HepG2 (cell line): ENCODE measurements at regions not wholly inside any gene's neighbourhood (a gene's known extent, or its start where the extent isn't known, plus 50 kb on each side); places are given as distances from the start of the nearest gene placed in this dataset.

Source experiments
- ATAC-seq: fragments of 200-7000 bp; cut with Tn5 transposase; 3 replicates; pipeline ENCODE4 v1.9.1; 2020; ENCODE audit warnings: mild to moderate bottlenecking, moderate library complexity
- BruUV-seq: library from RNA; stranded (reverse); fragments of 400-500 nt; replicated peaks from 2 replicates; lab custom pipeline; 2021; lab: Mats Ljungman, UMichigan
- CTCF ChIA-PET: fragments of 300-600 bp; formaldehyde crosslinking; extraction: SDS; loops from one replicate; lab custom pipeline; 2021; ENCODE audit warnings: low total read pairs, inconsistent platforms, low intra/inter-chr PET ratio; lab: Yijun Ruan, JAX
- POLR2A ChIA-PET: fragments of 350-600 bp; sonication (Branson Sonifier 250); formaldehyde crosslinking; loops from one replicate; lab custom pipeline; 2020; ENCODE audit warnings: antibody characterized with exemption, inconsistent platforms; lab: Yijun Ruan, JAX
- DNase-seq: peaks from one replicate; pipeline ENCODE4 v3.0.0-alpha.2; 2015; ENCODE audit warnings: low spot score
- FAIRE-seq: peaks from 3 replicates; lab custom pipeline; 2011; peaks lifted over from hg19 to GRCh38; lab: Jason Lieb, UNC
- H2AFZ ChIP-seq: one replicate; pipeline ENCODE4 v1.6.1; 2011; ENCODE audit warnings: low read length, inconsistent platforms
- H3K27ac ChIP-seq: fragments of 300-600 bp; 3 replicates; pipeline ENCODE4 v1.8.0; 2011; ENCODE audit warnings: mixed run types, mild to moderate bottlenecking, mixed read lengths, low read length, inconsistent platforms; ENCODE audit not compliant: insufficient read depth; ENCODE audit errors: extremely low read length
- H3K27me3 ChIP-seq, 2 experiments: fragments of 200-600 bp in 1 of 2; 2 replicates in 1 of 2; 3 replicates in 1 of 2; pipeline versions ENCODE4 v1.6.0 to v1.8.0; 2011; ENCODE audit warnings: low read length in 2 of 2, mild to moderate bottlenecking in 2 of 2, moderate library complexity in 2 of 2, inconsistent platforms in 1 of 2; ENCODE audit not compliant: insufficient read depth in 2 of 2, control insufficient read depth in 1 of 2
- H3K36me3 ChIP-seq, 2 experiments: fragments of 200-600 bp in 1 of 2; replicated peaks in 1 of 2; 2 replicates in 1 of 2; 3 replicates in 1 of 2; pipeline versions ENCODE4 v1.5.1 to v1.8.0; 2011; ENCODE audit warnings: low read length in 2 of 2, inconsistent platforms in 1 of 2; ENCODE audit not compliant: insufficient read depth in 2 of 2, control insufficient read depth in 1 of 2
- H3K4me1 ChIP-seq: 2 replicates; pipeline ENCODE4 v1.5.1; 2012; ENCODE audit warnings: low read length, inconsistent platforms; ENCODE audit not compliant: insufficient read depth
- H3K4me2 ChIP-seq: 2 replicates; pipeline ENCODE4 v1.6.0; 2011; ENCODE audit warnings: low read depth, low read length, inconsistent platforms
- H3K4me3 ChIP-seq, 3 experiments: fragments of 200-600 bp in 1 of 3; sonication (generic), shearing (Covaris generic) in 1 of 3; replicated peaks in 1 of 3; 2 replicates each; pipeline ENCODE4 v1.5.1; 2011 to 2016; ENCODE audit warnings: low read length in 3 of 3, inconsistent platforms in 2 of 3, low read depth in 2 of 3, mild to moderate bottlenecking in 2 of 3, control low read depth in 1 of 3, mixed read lengths in 1 of 3; ENCODE audit not compliant: insufficient read depth in 1 of 3
- H3K79me2 ChIP-seq: one replicate; pipeline ENCODE4 v1.6.1; 2011; ENCODE audit warnings: low read length, inconsistent platforms; ENCODE audit not compliant: insufficient read depth
- H3K9ac ChIP-seq: 2 replicates; pipeline ENCODE4 v1.6.0; 2011; ENCODE audit warnings: mild to moderate bottlenecking, low read depth, low read length, inconsistent platforms; ENCODE audit not compliant: insufficient read depth
- H3K9me3 ChIP-seq: 2 replicates; pipeline ENCODE4 v1.5.1; 2012; ENCODE audit warnings: mild to moderate bottlenecking, low read length
- H4K20me1 ChIP-seq: 2 replicates; pipeline ENCODE4 v1.6.0; 2011; ENCODE audit warnings: inconsistent platforms, mild to moderate bottlenecking, low read length, moderate library complexity; ENCODE audit not compliant: insufficient read depth
- ATF7 ChIP-seq, 2 experiments: fragments of 450-650 bp in 1 of 2; sonication (generic) in 1 of 2; formaldehyde crosslinking in 1 of 2; IDR thresholded peaks; 2 replicates each; pipeline versions ENCODE4 v1.4.0 to v1.6.1; 2016 to 2020; ENCODE audit warnings: antibody characterized with exemption in 1 of 2, mild to moderate bottlenecking in 1 of 2, missing genetic modification reagents in 1 of 2
- GLI4 ChIP-seq: sonication (generic); formaldehyde crosslinking; IDR thresholded peaks from 2 replicates; pipeline ENCODE4 v1.5.1; 2020; ENCODE audit warnings: missing genetic modification reagents, mild to moderate bottlenecking, moderate library complexity, borderline replicate concordance
- HOXA7 ChIP-seq: sonication (generic); formaldehyde crosslinking; IDR thresholded peaks from 2 replicates; pipeline ENCODE4 v1.8.1; 2022; ENCODE audit warnings: mild to moderate bottlenecking, missing genetic modification reagents, moderate library complexity
- MIER3 ChIP-seq: IDR thresholded peaks from 2 replicates; pipeline ENCODE4 v1.6.1; 2016; ENCODE audit warnings: missing compliant biosample characterization, borderline replicate concordance
- NAIF1 ChIP-seq: sonication (generic); formaldehyde crosslinking; IDR thresholded peaks from 2 replicates; pipeline ENCODE4 v1.5.0; 2020; ENCODE audit warnings: mild to moderate bottlenecking, missing genetic modification reagents, borderline replicate concordance
- NR2C2 ChIP-seq: sonication (generic); formaldehyde crosslinking; IDR thresholded peaks from 2 replicates; pipeline ENCODE4 v1.4.0; 2020; ENCODE audit warnings: missing genetic modification reagents, mild to moderate bottlenecking, moderate library complexity, borderline replicate concordance
- SIN3A ChIP-seq: IDR thresholded peaks from 2 replicates; pipeline ENCODE4 v1.6.1; 2011; ENCODE audit warnings: low read depth, mild to moderate bottlenecking, control low read depth, low read length, borderline replicate concordance
- SIX1 ChIP-seq: sonication (generic); formaldehyde crosslinking; IDR thresholded peaks from 2 replicates; pipeline ENCODE4 v1.4.0; 2020; ENCODE audit warnings: missing genetic modification reagents, borderline replicate concordance
- SOX13 ChIP-seq, 3 experiments: fragments of 450-650 bp in 1 of 3; sonication (generic) in 1 of 3; formaldehyde crosslinking in 1 of 3; IDR thresholded peaks in 2 of 3; conservative IDR thresholded peaks in 1 of 3; 2 replicates each; pipeline versions ENCODE4 v1.5.0 to v1.6.1; 2016 to 2020; ENCODE audit warnings: antibody characterized with exemption in 1 of 3, mild to moderate bottlenecking in 1 of 3, missing compliant biosample characterization in 1 of 3, missing genetic modification reagents in 1 of 3, moderate library complexity in 1 of 3
- SSRP1 ChIP-seq: IDR thresholded peaks from 2 replicates; pipeline ENCODE4 v1.6.1; 2016; ENCODE audit warnings: control low read depth
- ZMYM3 ChIP-seq: sonication (generic); formaldehyde crosslinking; IDR thresholded peaks from 2 replicates; pipeline ENCODE4 v1.5.1; 2020; ENCODE audit warnings: mild to moderate bottlenecking, missing genetic modification reagents
- WGBS: methylation state at CpG from one replicate; pipeline ENCODE4 v1.1.6; 2017; ENCODE audit warnings: low lambda C conversion rate; 5-methylcytosine and 5-hydroxymethylcytosine counted together
- in situ Hi-C: cut with HindIII; loops from 2 replicates; pipeline ENCODE4 v1.10.0; 2017; ENCODE audit warnings: low pct_unique_long_range_greater_than_20kb; ENCODE audit not compliant: extremely low pct_ligation_motif_present
- intact Hi-C: fragments of 100-400 bp; cut with micrococcal nuclease; formaldehyde crosslinking; loops from one replicate; pipeline ENCODE4 v1.10.0; 2022; ENCODE audit not compliant: unreplicated experiment
- TF ChIP-seq, protein P1 (sequence below): IDR thresholded peaks from 2 replicates; pipeline ENCODE4 v1.6.1; 2016; ENCODE audit warnings: low read depth, missing genetic modification reagents, missing compliant biosample characterization
- TF ChIP-seq, protein P2 (sequence below): sonication (generic); formaldehyde crosslinking; IDR thresholded peaks from 2 replicates; pipeline ENCODE4 v1.8.1; 2023; ENCODE audit warnings: mild to moderate bottlenecking, moderate library complexity, missing genetic modification reagents

DNA sequence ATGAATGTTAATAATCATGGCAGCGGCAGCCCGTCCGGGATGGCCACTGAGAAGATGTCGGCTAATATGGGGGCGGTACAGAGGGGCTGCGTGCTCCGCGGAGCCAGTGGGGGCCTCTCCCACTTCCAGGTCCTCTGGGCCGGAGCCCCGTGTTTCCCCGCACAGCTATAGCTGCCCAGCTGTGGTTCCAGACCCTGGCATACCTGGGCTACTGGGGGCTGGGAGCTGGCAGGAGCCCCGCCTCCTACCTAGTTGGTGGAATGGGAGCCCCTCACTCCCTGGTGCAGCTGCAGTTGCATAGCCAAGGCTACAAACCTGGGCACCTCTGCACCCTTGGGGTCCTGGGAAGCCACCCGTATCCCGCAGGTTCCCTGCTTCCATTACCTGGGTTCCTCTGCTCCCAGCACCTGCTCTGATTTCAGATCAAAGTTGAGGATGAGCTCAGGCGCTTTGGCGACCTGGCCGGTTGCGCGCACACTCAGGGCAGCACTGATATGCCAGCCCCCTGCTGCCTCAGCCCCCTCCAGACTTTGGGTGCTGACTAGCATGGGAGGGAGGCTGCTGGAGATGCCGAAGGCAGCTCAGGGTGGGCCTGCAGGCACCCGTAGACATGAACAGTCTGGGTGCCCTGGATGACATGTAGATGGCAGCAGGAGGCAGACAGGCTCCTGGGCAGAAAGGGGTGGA, 236.5 kb upstream of the SEMA3D start:
- Histone ChIP-seq H3K36me3 (no peaks in the 10 kb centered on the region), H3K27ac (no peak overlapping the region), H3K79me2 (no peaks in the 10 kb centered on the region), H3K4me1 (peaks cover 24% of the 10 kb centered on the region), H2AFZ (no peak overlapping the region), H3K27me3 (no peaks in the 10 kb centered on the region), H3K4me2 (no peak overlapping the region), H4K20me1 (no peaks in the 10 kb centered on the region), H3K9me3 (no peaks in the 10 kb centered on the region), H3K4me3 (no peak overlapping the region), H3K9ac (no peak overlapping the region)
- in situ Hi-C loops (no loop called here), intact Hi-C loops (no loop called here)
- CTCF ChIA-PET: no interaction called here
- WGBS: 92% methylated on average over 6 of the region's 21 CpGs
- BruUV-seq: no TSS peak
- FAIRE-seq: no peak
- no peak for DNase-seq
- ATAC-seq: no peak
- POLR2A ChIA-PET: no interaction called here
- no peak for TF ChIP-seq ZMYM3 (CRISPR knock-in tag)
- no peak for TF ChIP-seq SIN3A
- TF ChIP-seq ATF7 (IDR thresholded peaks at IDR 0.05): no peak
- no peak for TF ChIP-seq ATF7 (CRISPR knock-in tag; IDR thresholded peaks at IDR 0.05)
- no peak for TF ChIP-seq SOX13 (IDR thresholded peaks at IDR 0.05)
- TF ChIP-seq SOX13 (CRISPR knock-in tag; conservative IDR thresholded peaks at IDR 0.05 in 1 of 2, IDR thresholded peaks at IDR 0.05 in 1 of 2): no peak
- TF ChIP-seq SSRP1 (CRISPR knock-in tag): no peak
- TF ChIP-seq, protein P1, sequence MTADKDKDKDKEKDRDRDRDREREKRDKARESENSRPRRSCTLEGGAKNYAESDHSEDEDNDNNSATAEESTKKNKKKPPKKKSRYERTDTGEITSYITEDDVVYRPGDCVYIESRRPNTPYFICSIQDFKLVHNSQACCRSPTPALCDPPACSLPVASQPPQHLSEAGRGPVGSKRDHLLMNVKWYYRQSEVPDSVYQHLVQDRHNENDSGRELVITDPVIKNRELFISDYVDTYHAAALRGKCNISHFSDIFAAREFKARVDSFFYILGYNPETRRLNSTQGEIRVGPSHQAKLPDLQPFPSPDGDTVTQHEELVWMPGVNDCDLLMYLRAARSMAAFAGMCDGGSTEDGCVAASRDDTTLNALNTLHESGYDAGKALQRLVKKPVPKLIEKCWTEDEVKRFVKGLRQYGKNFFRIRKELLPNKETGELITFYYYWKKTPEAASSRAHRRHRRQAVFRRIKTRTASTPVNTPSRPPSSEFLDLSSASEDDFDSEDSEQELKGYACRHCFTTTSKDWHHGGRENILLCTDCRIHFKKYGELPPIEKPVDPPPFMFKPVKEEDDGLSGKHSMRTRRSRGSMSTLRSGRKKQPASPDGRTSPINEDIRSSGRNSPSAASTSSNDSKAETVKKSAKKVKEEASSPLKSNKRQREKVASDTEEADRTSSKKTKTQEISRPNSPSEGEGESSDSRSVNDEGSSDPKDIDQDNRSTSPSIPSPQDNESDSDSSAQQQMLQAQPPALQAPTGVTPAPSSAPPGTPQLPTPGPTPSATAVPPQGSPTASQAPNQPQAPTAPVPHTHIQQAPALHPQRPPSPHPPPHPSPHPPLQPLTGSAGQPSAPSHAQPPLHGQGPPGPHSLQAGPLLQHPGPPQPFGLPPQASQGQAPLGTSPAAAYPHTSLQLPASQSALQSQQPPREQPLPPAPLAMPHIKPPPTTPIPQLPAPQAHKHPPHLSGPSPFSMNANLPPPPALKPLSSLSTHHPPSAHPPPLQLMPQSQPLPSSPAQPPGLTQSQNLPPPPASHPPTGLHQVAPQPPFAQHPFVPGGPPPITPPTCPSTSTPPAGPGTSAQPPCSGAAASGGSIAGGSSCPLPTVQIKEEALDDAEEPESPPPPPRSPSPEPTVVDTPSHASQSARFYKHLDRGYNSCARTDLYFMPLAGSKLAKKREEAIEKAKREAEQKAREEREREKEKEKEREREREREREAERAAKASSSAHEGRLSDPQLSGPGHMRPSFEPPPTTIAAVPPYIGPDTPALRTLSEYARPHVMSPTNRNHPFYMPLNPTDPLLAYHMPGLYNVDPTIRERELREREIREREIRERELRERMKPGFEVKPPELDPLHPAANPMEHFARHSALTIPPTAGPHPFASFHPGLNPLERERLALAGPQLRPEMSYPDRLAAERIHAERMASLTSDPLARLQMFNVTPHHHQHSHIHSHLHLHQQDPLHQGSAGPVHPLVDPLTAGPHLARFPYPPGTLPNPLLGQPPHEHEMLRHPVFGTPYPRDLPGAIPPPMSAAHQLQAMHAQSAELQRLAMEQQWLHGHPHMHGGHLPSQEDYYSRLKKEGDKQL (CRISPR knock-in tag): no peak
- TF ChIP-seq MIER3 (CRISPR knock-in tag): no peak
- TF ChIP-seq SIX1 (CRISPR knock-in tag): no peak
- TF ChIP-seq HOXA7: no peak
- no peak for TF ChIP-seq GLI4 (CRISPR knock-in tag)
- TF ChIP-seq NR2C2 (CRISPR knock-in tag): no peak
- TF ChIP-seq, protein P2, sequence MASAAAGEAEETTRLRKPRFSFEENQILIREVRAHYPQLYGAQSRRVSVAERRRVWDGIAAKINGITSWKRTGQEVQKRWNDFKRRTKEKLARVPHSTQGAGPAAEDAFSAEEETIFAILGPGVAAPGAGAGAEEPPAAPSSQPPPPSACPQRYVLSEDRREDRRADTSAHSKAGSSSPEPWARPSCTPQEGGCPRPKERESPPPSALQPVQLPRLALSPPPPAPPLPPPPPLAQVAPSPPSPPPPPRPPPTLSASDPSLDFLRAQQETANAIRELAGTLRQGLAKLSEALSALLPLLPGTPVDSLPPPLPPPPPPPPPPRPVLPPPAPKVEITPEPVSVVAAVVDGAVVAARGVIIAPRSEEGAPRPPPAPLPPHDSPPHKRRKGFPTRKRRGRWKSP: no peak
- TF ChIP-seq NAIF1 (CRISPR knock-in tag): no peak
